IMR-90 (cell line): ENCODE measurements at regions not wholly inside any gene's neighbourhood (a gene's known extent, or its start where the extent isn't known, plus 50 kb on each side); places are given as distances from the start of the nearest gene placed in this dataset.
"Not testable (repeated sequence)": the region's sequence is repeated elsewhere in the genome, so short reads cannot be mapped to it uniquely, and the experiment has no call there.

Experiments used
- ATAC-seq: fragments of 200-7000 bp; cut with Tn5 transposase; 2 replicates; pipeline ENCODE4 v1.9.1; 2020; ENCODE audit warnings: low read depth, mild to moderate bottlenecking, moderate library complexity
- BruUV-seq: library from RNA; stranded (reverse); fragments of 400-500 nt; replicated peaks from 2 replicates; lab custom pipeline; 2021; lab: Mats Ljungman, UMichigan
- CTCF ChIA-PET: fragments of 300-600 bp; formaldehyde crosslinking; extraction: SDS; loops from one replicate; lab custom pipeline; 2021; ENCODE audit warnings: antibody characterized with exemption; lab: Yijun Ruan, JAX
- POLR2A ChIA-PET: fragments of 300-600 bp; sonication (Branson Sonifier 250); formaldehyde crosslinking; loops from one replicate; lab custom pipeline; 2022; ENCODE audit warnings: antibody characterized with exemption; ENCODE audit not compliant: unreplicated experiment; lab: Charles Lee
- DNase-seq: peaks from one replicate; pipeline ENCODE4 v3.0.0; 2013
- H2AFZ ChIP-seq: replicated peaks from 2 replicates; pipeline ENCODE3; 2013; ENCODE audit warnings: low read length, mild to moderate bottlenecking; ENCODE audit not compliant: poor library complexity
- H2AK5ac ChIP-seq: 2 replicates; pipeline ENCODE4 v1.6.1; 2013; ENCODE audit warnings: low read depth, low read length, inconsistent platforms
- H2AK9ac ChIP-seq: replicated peaks from 2 replicates; pipeline ENCODE3; 2013; ENCODE audit warnings: mild to moderate bottlenecking, low read depth, low read length, moderate library complexity; ENCODE audit not compliant: poor library complexity
- H2BK120ac ChIP-seq: 2 replicates; pipeline ENCODE4 v1.6.1; 2013; ENCODE audit warnings: low read depth, low read length, inconsistent platforms
- H2BK15ac ChIP-seq: 3 replicates; pipeline ENCODE4 v1.6.1; 2013; ENCODE audit warnings: low read depth, low read length, inconsistent platforms
- H2BK20ac ChIP-seq: 2 replicates; pipeline ENCODE4 v1.6.1; 2013; ENCODE audit warnings: low read depth, mild to moderate bottlenecking, inconsistent platforms, low read length, moderate library complexity
- H2BK5ac ChIP-seq: 2 replicates; pipeline ENCODE4 v1.6.1; 2013; ENCODE audit warnings: mild to moderate bottlenecking, low read depth, low read length, inconsistent platforms; ENCODE audit not compliant: poor library complexity, severe bottlenecking
- H3K14ac ChIP-seq: replicated peaks from 2 replicates; pipeline ENCODE4 v1.6.1; 2013; ENCODE audit warnings: low read depth, low read length, inconsistent platforms
- H3K18ac ChIP-seq: 2 replicates; pipeline ENCODE4 v1.6.1; 2013; ENCODE audit warnings: low read depth, low read length, control low read depth
- H3K23ac ChIP-seq: 2 replicates; pipeline ENCODE4 v1.6.1; 2013; ENCODE audit warnings: low read depth, low read length, inconsistent platforms
- H3K27ac ChIP-seq: 2 replicates; pipeline ENCODE4 v1.5.1; 2013; ENCODE audit warnings: mild to moderate bottlenecking, control low read depth, low read length; ENCODE audit not compliant: insufficient read depth
- H3K27me3 ChIP-seq: 2 replicates; pipeline ENCODE4 v1.6.1; 2013; ENCODE audit warnings: low read length; ENCODE audit not compliant: control insufficient read depth, insufficient read depth
- H3K36me3 ChIP-seq: 2 replicates; pipeline ENCODE4 v1.6.1; 2013; ENCODE audit warnings: low read length, mixed read lengths; ENCODE audit not compliant: control insufficient read depth, insufficient read depth
- H3K4ac ChIP-seq: 2 replicates; pipeline ENCODE4 v1.6.1; 2013; ENCODE audit warnings: low read depth, low read length, inconsistent platforms
- H3K4me1 ChIP-seq: 2 replicates; pipeline ENCODE4 v1.6.1; 2013; ENCODE audit warnings: low read length, mixed read lengths; ENCODE audit not compliant: control insufficient read depth, insufficient read depth
- H3K4me2 ChIP-seq: 2 replicates; pipeline ENCODE4 v1.6.1; 2013; ENCODE audit warnings: low read depth, mild to moderate bottlenecking, control low read depth, low read length, moderate library complexity
- H3K4me3 ChIP-seq: 2 replicates; pipeline ENCODE4 v1.5.1; 2013; ENCODE audit warnings: low read depth, mild to moderate bottlenecking, control low read depth, low read length, moderate library complexity; ENCODE audit not compliant: insufficient read depth
- H3K56ac ChIP-seq: 2 replicates; pipeline ENCODE4 v1.6.1; 2013; ENCODE audit warnings: low read length, inconsistent platforms; ENCODE audit not compliant: insufficient read depth; ENCODE audit errors: extremely low read depth
- H3K79me1 ChIP-seq, 2 experiments: 2 replicates each; pipeline ENCODE4 v1.6.1; 2013; ENCODE audit warnings: low read length in 2 of 2, inconsistent platforms in 1 of 2, low read depth in 1 of 2
- H3K9ac ChIP-seq: 2 replicates; pipeline ENCODE4 v1.6.1; 2013; ENCODE audit warnings: low read depth, low read length, control low read depth
- H3K9me1 ChIP-seq: 2 replicates; pipeline ENCODE4 v1.6.1; 2013; ENCODE audit warnings: low read length, inconsistent platforms; ENCODE audit not compliant: insufficient read depth
- H3K9me3 ChIP-seq: 2 replicates; pipeline ENCODE4 v1.6.1; 2013; ENCODE audit warnings: low read length; ENCODE audit not compliant: control insufficient read depth, insufficient read depth
- H4K20me1 ChIP-seq: 2 replicates; pipeline ENCODE4 v1.6.1; 2013; ENCODE audit warnings: low read length, inconsistent platforms; ENCODE audit not compliant: insufficient read depth
- H4K5ac ChIP-seq: 2 replicates; pipeline ENCODE4 v1.6.1; 2013; ENCODE audit warnings: mild to moderate bottlenecking, low read depth, low read length, control low read depth
- H4K8ac ChIP-seq, 2 experiments: 2 replicates each; pipeline ENCODE4 v1.6.1; 2013; ENCODE audit warnings: low read depth in 2 of 2, low read length in 2 of 2, control low read depth in 1 of 2, inconsistent platforms in 1 of 2
- H4K91ac ChIP-seq: 2 replicates; pipeline ENCODE4 v1.6.1; 2013; ENCODE audit warnings: low read depth, low read length, inconsistent platforms; ENCODE audit not compliant: insufficient read depth
- WGBS, 2 experiments: methylation state at CpG; one replicate each; pipeline versions ENCODE4 v1.1.5 to v1.1.7; 2013; ENCODE audit warnings: missing lambda C conversion rate in 2 of 2; ENCODE audit not compliant: insufficient read length in 1 of 2; ENCODE audit errors: extremely low coverage in 2 of 2; 5-methylcytosine and 5-hydroxymethylcytosine counted together
- dilution Hi-C: fragments of 300-500 bp; cut with HindIII; formaldehyde crosslinking; loops from one replicate; pipeline ENCODE4 v1.14.3; 2018; ENCODE audit warnings: low sequenced_read_pairs; ENCODE audit not compliant: unreplicated experiment
- in situ Hi-C: fragments of 300-500 bp; cut with MboI; formaldehyde crosslinking; loops from 3 replicates; pipeline ENCODE4 v1.14.3; 2019; ENCODE audit warnings: low sequenced_read_pairs, inconsistent platforms, mixed read lengths
- intact Hi-C: fragments of 100-400 bp; cut with micrococcal nuclease; formaldehyde crosslinking; loops from 2 replicates; pipeline ENCODE4 v1.10.0; 2022

GRCh38 chr14:105586144-105586872 lies 59.9 kb downstream of the TMEM121 start:
- BruUV-seq, H2BK120ac ChIP-seq, ATAC-seq, H3K23ac ChIP-seq, H3K27me3 ChIP-seq, H3K4me2 ChIP-seq, H3K56ac ChIP-seq, H2BK5ac ChIP-seq, H2BK15ac ChIP-seq, POLR2A ChIA-PET, H2AK5ac ChIP-seq, in situ Hi-C loops, H3K9ac ChIP-seq, H2AFZ ChIP-seq, dilution Hi-C loops, H4K91ac ChIP-seq, H3K18ac ChIP-seq, intact Hi-C loops, DNase-seq, H4K5ac ChIP-seq, H3K9me1 ChIP-seq, H3K4me3 ChIP-seq, CTCF ChIA-PET, H3K14ac ChIP-seq, H4K8ac ChIP-seq, H3K36me3 ChIP-seq, H3K4ac ChIP-seq, H4K20me1 ChIP-seq, H2BK20ac ChIP-seq, H3K27ac ChIP-seq, H3K79me1 ChIP-seq, H3K4me1 ChIP-seq, H2AK9ac ChIP-seq: not testable (repeated sequence)
- no CpG with 5 or more reads among the region's 16 CpGs for WGBS, 2 experiments
- peaks cover 25% of the 10 kb centered on the region for H3K9me3 ChIP-seq

- BruUV-seq, H3K9me1 ChIP-seq, dilution Hi-C loops, H3K14ac ChIP-seq, CTCF ChIA-PET, H4K8ac ChIP-seq, H3K4me3 ChIP-seq, H4K20me1 ChIP-seq, in situ Hi-C loops, DNase-seq, POLR2A ChIA-PET, H2BK20ac ChIP-seq, H3K79me1 ChIP-seq, H2AK5ac ChIP-seq, H2BK120ac ChIP-seq, H4K5ac ChIP-seq, H2AFZ ChIP-seq, H2BK5ac ChIP-seq, intact Hi-C loops, H3K36me3 ChIP-seq, H2BK15ac ChIP-seq, H3K18ac ChIP-seq, H2AK9ac ChIP-seq, H3K4ac ChIP-seq, H3K9ac ChIP-seq, ATAC-seq, H3K4me1 ChIP-seq, H3K56ac ChIP-seq, H3K23ac ChIP-seq, H4K91ac ChIP-seq, H3K27ac ChIP-seq, H3K4me2 ChIP-seq, H3K27me3 ChIP-seq: not testable (repeated sequence)
- WGBS, 2 experiments, result no CpG with 5 or more reads among the region's 19 CpGs
- peaks cover 20% of the 10 kb centered on the region for H3K9me3 ChIP-seq
Observed at GRCh38 chr14:105587034-105587433, 60.7 kb downstream of the TMEM121 start.
